ENCODE measurements at regions not wholly inside any gene's neighbourhood (a gene's known extent, or its start where the extent isn't known, plus 50 kb on each side); places are given as distances from the start of the nearest gene placed in this dataset.

DNA sequence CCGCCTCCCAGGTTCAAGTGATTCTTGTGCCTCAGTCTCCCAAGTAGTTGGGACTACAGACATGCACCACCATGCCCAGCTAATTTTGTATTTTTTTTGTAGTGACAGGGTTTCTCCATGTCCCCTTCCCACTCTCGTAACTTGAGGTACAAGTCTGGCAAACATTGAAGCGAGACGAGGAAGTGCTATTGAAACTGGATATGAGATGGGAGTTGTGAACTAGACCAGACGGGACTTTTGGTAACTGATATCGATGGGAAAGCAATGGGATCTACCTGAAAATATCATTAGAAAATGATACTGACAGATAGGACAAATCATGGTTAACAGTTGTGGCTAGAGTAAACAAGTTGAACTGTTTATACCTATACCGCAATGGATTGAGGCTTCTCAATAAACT, 95.2 kb upstream of the TRABD2B start:
- DNase-seq (ENCODE audit: low read depth): no peak
- H3K4me3 ChIP-seq (replicated peaks; ENCODE audit: low read depth, low read length): no peak overlapping the region
- TF ChIP-seq, protein P1, sequence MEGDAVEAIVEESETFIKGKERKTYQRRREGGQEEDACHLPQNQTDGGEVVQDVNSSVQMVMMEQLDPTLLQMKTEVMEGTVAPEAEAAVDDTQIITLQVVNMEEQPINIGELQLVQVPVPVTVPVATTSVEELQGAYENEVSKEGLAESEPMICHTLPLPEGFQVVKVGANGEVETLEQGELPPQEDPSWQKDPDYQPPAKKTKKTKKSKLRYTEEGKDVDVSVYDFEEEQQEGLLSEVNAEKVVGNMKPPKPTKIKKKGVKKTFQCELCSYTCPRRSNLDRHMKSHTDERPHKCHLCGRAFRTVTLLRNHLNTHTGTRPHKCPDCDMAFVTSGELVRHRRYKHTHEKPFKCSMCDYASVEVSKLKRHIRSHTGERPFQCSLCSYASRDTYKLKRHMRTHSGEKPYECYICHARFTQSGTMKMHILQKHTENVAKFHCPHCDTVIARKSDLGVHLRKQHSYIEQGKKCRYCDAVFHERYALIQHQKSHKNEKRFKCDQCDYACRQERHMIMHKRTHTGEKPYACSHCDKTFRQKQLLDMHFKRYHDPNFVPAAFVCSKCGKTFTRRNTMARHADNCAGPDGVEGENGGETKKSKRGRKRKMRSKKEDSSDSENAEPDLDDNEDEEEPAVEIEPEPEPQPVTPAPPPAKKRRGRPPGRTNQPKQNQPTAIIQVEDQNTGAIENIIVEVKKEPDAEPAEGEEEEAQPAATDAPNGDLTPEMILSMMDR (IDR thresholded peaks at IDR 0.05; ENCODE audit: low read length, missing control alignments): no peak

DNA sequence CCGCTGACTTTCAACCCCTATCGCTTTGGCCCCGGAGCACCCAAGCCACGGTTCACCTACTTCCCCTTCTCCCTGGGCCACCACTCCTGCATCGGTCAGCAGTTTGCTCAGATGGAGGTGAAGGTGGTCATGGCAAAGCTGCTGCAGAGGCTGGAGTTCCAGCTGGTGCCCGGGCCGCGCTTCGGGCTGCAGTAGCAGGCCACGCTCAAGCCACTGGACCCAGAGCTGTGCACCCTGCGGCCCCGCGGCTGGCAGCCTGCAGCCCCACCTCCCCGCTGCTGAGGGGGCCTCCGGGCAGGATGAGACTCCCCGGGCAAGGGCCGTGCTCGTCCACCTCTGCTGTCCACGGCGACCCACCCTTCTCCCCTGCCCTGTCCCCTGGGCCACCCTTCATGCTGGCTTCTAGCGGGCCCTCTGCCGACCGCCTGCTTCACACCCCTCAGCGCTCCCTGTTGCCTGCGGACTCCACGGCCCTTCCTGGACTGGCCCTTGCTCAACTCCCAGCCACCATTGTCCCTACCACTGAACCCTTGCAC, 92.2 kb upstream of the TRABD2B start:
- TF ChIP-seq, protein P1 (IDR thresholded peaks at IDR 0.05; ENCODE audit: low read length, missing control alignments): no peak
- no peak for DNase-seq (ENCODE audit: low read depth)
- no peak overlapping the region for H3K4me3 ChIP-seq (replicated peaks; ENCODE audit: low read depth, low read length)

DNA sequence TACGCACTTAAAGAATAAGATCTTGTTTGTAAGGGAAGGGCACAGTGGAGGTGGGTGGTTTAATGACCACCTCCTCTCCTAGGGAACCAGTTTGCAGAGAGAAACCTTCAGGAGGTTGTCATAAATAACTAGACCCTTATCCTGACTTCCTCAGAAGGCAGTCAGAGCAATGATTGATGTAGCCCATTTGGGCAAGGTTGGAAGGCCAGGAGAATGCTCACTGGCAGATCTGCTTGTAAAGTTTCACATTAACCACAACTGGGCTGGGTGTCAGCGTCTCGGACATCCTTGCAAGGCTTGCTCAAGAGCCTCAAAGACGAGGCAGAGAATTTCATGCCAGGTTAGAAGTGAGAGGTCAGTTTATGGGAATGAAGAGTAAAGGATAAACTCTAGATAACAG, 87.6 kb upstream of the TRABD2B start:
- no peak overlapping the region for H3K4me3 ChIP-seq (replicated peaks; ENCODE audit: low read depth, low read length)
- TF ChIP-seq, protein P1 (IDR thresholded peaks at IDR 0.05; ENCODE audit: low read length, missing control alignments): no peak
- no peak for DNase-seq (ENCODE audit: low read depth)

DNA sequence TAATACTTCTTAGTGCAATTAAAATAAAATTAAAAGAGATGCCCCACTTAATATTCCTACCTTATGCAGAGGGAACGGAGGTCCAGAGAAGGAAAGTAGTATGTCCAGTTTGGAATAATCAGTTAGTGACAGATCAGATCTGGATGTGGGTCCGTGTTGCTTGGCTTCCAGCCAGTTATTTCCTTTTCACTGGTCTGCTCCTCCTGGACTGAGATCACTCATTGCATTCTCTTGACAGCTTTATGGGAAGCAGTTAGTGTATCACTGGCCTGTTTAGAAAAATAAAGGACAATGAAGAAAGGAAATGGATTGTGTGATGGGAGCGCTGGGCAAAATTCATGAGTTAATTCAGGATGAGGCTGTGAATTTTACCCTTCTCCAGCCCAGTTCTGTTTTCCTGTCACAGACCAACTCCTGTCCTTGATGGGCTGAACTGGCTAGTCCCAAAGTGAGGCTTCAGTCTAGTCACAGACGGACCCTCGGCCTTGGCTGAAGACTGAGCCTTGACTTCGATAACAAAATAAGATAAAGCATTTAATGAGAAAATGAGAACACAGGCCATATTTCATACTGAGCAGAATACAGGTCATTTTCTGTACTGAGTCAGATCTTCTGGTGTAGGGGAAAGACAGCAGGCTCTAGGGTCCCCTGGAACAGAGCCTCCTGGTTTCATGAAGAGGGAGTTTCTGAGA, 85.2 kb upstream of the TRABD2B start:
- TF ChIP-seq, protein P1 (IDR thresholded peaks at IDR 0.05; ENCODE audit: low read length, missing control alignments): no peak
- no peak overlapping the region for H3K4me3 ChIP-seq (replicated peaks; ENCODE audit: low read depth, low read length)
- DNase-seq (ENCODE audit: low read depth): no peak

DNA sequence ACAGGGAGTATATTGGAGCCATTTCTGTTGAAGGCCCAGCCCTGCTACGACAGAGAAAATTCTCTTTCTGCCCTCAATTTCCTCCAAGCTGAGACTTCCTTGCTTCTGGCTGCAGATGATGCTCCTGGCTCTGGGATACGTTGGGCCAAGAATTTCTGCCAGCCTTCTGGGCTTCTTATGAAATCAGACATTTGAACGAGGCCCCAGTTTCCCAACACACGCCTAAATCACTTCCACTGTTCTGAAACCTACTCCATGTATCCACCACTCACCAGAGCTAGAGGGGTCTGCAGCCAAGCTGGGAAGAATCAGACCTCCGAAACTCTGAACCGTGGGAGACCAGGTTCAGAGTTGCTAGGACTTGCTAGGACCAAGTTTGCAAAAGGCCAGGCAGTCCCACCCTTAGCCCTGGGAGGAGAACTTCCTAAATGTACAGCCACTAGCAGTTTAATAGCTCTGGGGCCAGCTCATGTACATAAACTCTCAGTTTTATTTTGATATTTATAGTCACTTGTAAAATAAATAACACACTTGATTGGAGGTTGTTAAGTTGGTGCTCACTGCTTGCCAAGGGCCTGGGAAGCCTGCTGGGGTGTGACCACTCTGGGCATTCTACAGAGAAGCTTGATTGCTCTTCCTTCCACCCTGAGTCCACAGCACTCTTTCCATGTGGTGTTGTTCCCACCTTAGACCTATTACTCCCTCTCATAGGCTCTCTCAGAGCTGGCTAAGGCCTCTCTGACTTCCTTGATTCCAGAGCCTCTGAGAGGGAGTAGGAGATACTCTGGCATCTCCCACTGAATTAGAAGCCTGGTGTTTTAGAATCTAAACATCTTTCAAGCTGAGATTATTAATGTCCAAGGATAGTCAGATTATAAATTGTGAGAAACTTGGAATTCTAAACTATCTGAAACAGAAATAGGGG, 83.4 kb upstream of the TRABD2B start:
- H3K4me3 ChIP-seq (replicated peaks; ENCODE audit: low read depth, low read length): no peak overlapping the region
- DNase-seq (ENCODE audit: low read depth): no peak
- TF ChIP-seq, protein P1 (IDR thresholded peaks at IDR 0.05; ENCODE audit: low read length, missing control alignments): no peak

DNA sequence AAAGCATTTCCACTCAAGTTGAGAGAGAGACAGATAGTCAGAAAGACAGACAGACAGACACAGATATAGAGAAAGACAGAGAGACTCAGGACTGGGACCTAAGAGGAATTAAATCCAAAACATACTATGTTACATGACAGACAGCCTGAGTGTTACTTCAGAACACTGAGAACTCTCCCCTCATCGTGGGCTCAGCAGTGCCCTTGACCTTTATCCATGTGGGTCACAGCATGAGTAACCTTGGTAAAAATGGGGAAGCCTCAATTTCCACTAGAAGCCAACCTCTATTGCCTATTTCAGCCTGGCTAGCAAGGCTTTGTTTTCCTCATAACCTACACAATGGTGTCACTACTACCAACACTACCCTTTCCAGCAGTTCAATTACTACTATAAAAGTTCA, 81.9 kb upstream of the TRABD2B start:
- no peak overlapping the region for H3K4me3 ChIP-seq (replicated peaks; ENCODE audit: low read depth, low read length)
- DNase-seq (ENCODE audit: low read depth): no peak
- TF ChIP-seq, protein P1 (IDR thresholded peaks at IDR 0.05; ENCODE audit: low read length, missing control alignments): no peak

Data from fibroblast of pulmonary artery (primary cell).